WTC11 (cell line): ENCODE measurements at regions not wholly inside any gene's neighbourhood (a gene's known extent, or its start where the extent isn't known, plus 50 kb on each side); places are given as distances from the start of the nearest gene placed in this dataset.

ENCODE experiments used
- ATAC-seq: fragments of 200-7000 bp; cut with Tn5 transposase; 2 replicates; pipeline ENCODE4 v1.10.0; 2021; ENCODE audit warnings: mild to moderate bottlenecking, moderate library complexity
- CTCF ChIA-PET: fragments of 300-600 bp; sonication (Branson Sonifier 250); formaldehyde crosslinking; loops from one replicate; lab custom pipeline; 2021; ENCODE audit warnings: antibody characterized with exemption; lab: Charles Lee
- POLR2A ChIA-PET: fragments of 350-600 bp; sonication (Branson Sonifier 250); formaldehyde crosslinking; loops from one replicate; lab custom pipeline; 2021; ENCODE audit warnings: antibody characterized with exemption; lab: Charles Lee
- DNase-seq: peaks from one replicate; pipeline ENCODE4 v3.0.0; 2021; ENCODE audit warnings: low spot score
- H3K27ac Mint-ChIP-seq: 2 replicates; pipeline ENCODE4 v1.8.0; 2021; ENCODE audit warnings: mixed read lengths
- H3K27me3 Mint-ChIP-seq: 2 replicates; pipeline ENCODE4 v1.8.0; 2021; ENCODE audit warnings: low read depth, mild to moderate bottlenecking, moderate library complexity, mixed read lengths
- H3K36me3 Mint-ChIP-seq: 2 replicates; pipeline ENCODE4 v1.8.0; 2021; ENCODE audit warnings: mixed read lengths
- H3K4me1 Mint-ChIP-seq: 2 replicates; pipeline ENCODE4 v1.8.0; 2022; ENCODE audit warnings: mixed read lengths
- H3K4me3 Mint-ChIP-seq: 2 replicates; pipeline ENCODE4 v1.8.0; 2021; ENCODE audit warnings: mild to moderate bottlenecking, moderate library complexity, mixed read lengths
- H3K9me3 Mint-ChIP-seq: 2 replicates; pipeline ENCODE4 v1.8.0; 2021; ENCODE audit warnings: mixed read lengths
- ARID4B ChIP-seq: sonication (generic); formaldehyde crosslinking; IDR thresholded peaks from 2 replicates; pipeline ENCODE4 v1.8.0; 2023; ENCODE audit warnings: missing genetic modification reagents, mild to moderate bottlenecking, borderline replicate concordance
- EMX1 ChIP-seq: fragments of 250-450 bp; sonication (Bioruptor Pico); IDR thresholded peaks from 2 replicates; pipeline ENCODE4 v1.8.0; 2021; ENCODE audit warnings: mild to moderate bottlenecking
- FOXJ3 ChIP-seq: sonication (generic); formaldehyde crosslinking; IDR thresholded peaks from 2 replicates; pipeline ENCODE4 v1.9.0; 2021; ENCODE audit warnings: missing genetic modification reagents, mild to moderate bottlenecking, borderline replicate concordance
- HMGA2 ChIP-seq: fragments of 250-450 bp; sonication (Bioruptor Pico); IDR thresholded peaks from 2 replicates; pipeline ENCODE4 v1.4.0; 2021; ENCODE audit warnings: mild to moderate bottlenecking, moderate library complexity
- MAX ChIP-seq: sonication (generic); formaldehyde crosslinking; IDR thresholded peaks from 2 replicates; pipeline ENCODE4 v1.8.0; 2022; ENCODE audit warnings: mild to moderate bottlenecking, missing genetic modification reagents
- NR1H2 ChIP-seq: sonication (generic); formaldehyde crosslinking; IDR thresholded peaks from 2 replicates; pipeline ENCODE4 v1.9.0; 2021; ENCODE audit warnings: mild to moderate bottlenecking, moderate library complexity, missing genetic modification reagents
- NR3C1 ChIP-seq: sonication (generic); formaldehyde crosslinking; conservative IDR thresholded peaks from 2 replicates; pipeline ENCODE4 v1.8.1; 2023; ENCODE audit warnings: low read depth, mild to moderate bottlenecking, missing genetic modification reagents
- PRDM15 ChIP-seq: sonication (generic); formaldehyde crosslinking; IDR thresholded peaks from 2 replicates; pipeline ENCODE4 v1.8.0; 2022; ENCODE audit warnings: missing genetic modification reagents
- RORB ChIP-seq: fragments of 250-450 bp; sonication (Bioruptor Pico); IDR thresholded peaks from 2 replicates; pipeline ENCODE4 v1.9.0; 2021; ENCODE audit warnings: mild to moderate bottlenecking
- SP1 ChIP-seq: sonication (generic); formaldehyde crosslinking; conservative IDR thresholded peaks from 2 replicates; pipeline ENCODE4 v1.8.1; 2022; ENCODE audit warnings: missing genetic modification reagents
- TP53 ChIP-seq: sonication (generic); formaldehyde crosslinking; IDR thresholded peaks from 2 replicates; pipeline ENCODE4 v1.8.1; 2023; ENCODE audit warnings: mild to moderate bottlenecking, missing genetic modification reagents
- ZNF121 ChIP-seq: sonication (generic); formaldehyde crosslinking; IDR thresholded peaks from 2 replicates; pipeline ENCODE4 v1.8.0; 2023; ENCODE audit warnings: missing genetic modification reagents
- ZNF396 ChIP-seq: fragments of 250-450 bp; sonication (Bioruptor Pico); IDR thresholded peaks from 2 replicates; pipeline ENCODE4 v1.8.0; 2021; ENCODE audit warnings: mild to moderate bottlenecking, moderate library complexity, borderline replicate concordance
- ZNF425 ChIP-seq: fragments of 250-450 bp; sonication (Bioruptor Pico); conservative IDR thresholded peaks from 2 replicates; pipeline ENCODE4 v1.9.0; 2021; ENCODE audit warnings: mild to moderate bottlenecking
- TF ChIP-seq, protein P1 (sequence below): sonication (generic); formaldehyde crosslinking; IDR thresholded peaks from 2 replicates; pipeline ENCODE4 v1.8.0; 2022; ENCODE audit warnings: mild to moderate bottlenecking, missing genetic modification reagents
- TF ChIP-seq, protein P2 (sequence below): sonication (generic); formaldehyde crosslinking; conservative IDR thresholded peaks from 2 replicates; pipeline ENCODE4 v1.8.1; 2023; ENCODE audit warnings: mild to moderate bottlenecking, low read depth, missing genetic modification reagents, moderate library complexity

DNA sequence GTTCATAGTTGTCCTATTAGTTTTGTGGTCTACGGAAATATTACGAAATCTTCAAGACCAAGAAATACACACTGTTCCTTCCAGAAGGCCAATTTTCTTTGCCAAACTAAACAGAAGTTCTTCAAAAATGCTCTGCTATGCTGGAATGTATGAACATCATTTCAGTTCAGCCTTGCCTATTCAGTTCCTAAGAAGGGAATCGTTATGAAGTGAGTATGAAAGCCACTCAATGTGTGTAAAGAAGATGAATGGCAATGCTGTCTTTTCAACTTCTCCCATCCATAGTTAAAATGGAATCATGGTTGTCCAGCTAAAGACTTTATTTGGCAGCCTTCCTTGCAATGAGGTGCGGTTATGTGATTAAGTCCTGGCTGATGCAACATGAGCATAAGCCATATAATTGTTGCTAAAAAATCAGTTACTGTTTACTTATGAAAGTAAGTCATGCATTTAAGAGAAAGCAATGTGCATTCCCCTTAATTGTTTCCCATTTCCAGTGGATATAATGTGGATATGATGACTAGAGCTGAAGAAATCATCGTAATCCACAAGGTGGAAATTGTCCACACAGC lies 73.8 kb upstream of the PTPRR start:
- ATAC-seq (no peak), DNase-seq (no peak)
- Mint-ChIP-seq H3K4me1 (no peaks in the 10 kb centered on the region), H3K9me3 (no peaks in the 10 kb centered on the region), H3K4me3 (no peak overlapping the region), H3K27me3 (no peaks in the 10 kb centered on the region), H3K27ac (no peak overlapping the region), H3K36me3 (no peaks in the 10 kb centered on the region)
- ChIA-PET POLR2A (no interaction called here), CTCF (no interaction called here)
- TF ChIP-seq ARID4B (CRISPR knock-in tag) (no peak), PRDM15 (CRISPR knock-in tag) (no peak), MAX (no peak), NR3C1 (CRISPR knock-in tag) (no peak), RORB (CRISPR knock-in tag) (no peak), EMX1 (CRISPR knock-in tag) (no peak)

DNA sequence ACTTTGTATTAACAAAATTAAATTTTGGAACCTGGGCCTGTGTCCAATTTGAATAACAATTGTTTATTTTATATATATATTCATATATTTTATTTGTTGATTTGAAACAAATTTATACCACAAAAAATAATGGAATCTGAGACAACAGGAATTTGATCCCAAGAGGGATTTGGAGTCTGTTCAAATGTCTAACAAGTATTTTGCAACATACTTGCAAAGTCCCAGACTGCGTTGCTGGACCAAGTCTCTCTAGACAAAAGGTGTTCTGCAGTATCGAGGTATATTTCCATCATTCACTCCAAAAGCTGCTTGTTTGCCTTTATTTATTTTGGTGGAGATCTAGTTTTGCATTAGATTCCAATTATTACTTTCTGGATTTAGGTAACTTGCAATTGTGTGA lies 68.7 kb upstream of the PTPRR start:
- H3K27me3 Mint-ChIP-seq = no peaks in the 10 kb centered on the region
- ChIA-PET CTCF (no interaction called here), POLR2A (no interaction called here)

More for the DNA sequence above, 68.7 kb upstream of the PTPRR start:
- H3K4me3 Mint-ChIP-seq = no peak overlapping the region
- H3K36me3 Mint-ChIP-seq = no peaks in the 10 kb centered on the region
- ATAC-seq = no peak
- TF ChIP-seq, protein P1, sequence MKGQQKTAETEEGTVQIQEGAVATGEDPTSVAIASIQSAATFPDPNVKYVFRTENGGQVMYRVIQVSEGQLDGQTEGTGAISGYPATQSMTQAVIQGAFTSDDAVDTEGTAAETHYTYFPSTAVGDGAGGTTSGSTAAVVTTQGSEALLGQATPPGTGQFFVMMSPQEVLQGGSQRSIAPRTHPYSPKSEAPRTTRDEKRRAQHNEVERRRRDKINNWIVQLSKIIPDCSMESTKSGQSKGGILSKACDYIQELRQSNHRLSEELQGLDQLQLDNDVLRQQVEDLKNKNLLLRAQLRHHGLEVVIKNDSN = no peak
- TF ChIP-seq SP1 (no peak), HMGA2 (no peak), ZNF121 (CRISPR knock-in tag) (no peak), MAX (no peak), ZNF396 (CRISPR knock-in tag) (no peak), NR1H2 (no peak), TP53 (CRISPR knock-in tag) (no peak), ZNF425 (no peak), PRDM15 (CRISPR knock-in tag) (no peak), FOXJ3 (CRISPR knock-in tag) (no peak)
- TF ChIP-seq, protein P2, sequence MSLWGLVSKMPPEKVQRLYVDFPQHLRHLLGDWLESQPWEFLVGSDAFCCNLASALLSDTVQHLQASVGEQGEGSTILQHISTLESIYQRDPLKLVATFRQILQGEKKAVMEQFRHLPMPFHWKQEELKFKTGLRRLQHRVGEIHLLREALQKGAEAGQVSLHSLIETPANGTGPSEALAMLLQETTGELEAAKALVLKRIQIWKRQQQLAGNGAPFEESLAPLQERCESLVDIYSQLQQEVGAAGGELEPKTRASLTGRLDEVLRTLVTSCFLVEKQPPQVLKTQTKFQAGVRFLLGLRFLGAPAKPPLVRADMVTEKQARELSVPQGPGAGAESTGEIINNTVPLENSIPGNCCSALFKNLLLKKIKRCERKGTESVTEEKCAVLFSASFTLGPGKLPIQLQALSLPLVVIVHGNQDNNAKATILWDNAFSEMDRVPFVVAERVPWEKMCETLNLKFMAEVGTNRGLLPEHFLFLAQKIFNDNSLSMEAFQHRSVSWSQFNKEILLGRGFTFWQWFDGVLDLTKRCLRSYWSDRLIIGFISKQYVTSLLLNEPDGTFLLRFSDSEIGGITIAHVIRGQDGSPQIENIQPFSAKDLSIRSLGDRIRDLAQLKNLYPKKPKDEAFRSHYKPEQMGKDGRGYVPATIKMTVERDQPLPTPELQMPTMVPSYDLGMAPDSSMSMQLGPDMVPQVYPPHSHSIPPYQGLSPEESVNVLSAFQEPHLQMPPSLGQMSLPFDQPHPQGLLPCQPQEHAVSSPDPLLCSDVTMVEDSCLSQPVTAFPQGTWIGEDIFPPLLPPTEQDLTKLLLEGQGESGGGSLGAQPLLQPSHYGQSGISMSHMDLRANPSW (CRISPR knock-in tag) = no peak
- TF ChIP-seq, all 79 proteins: peak for 0
- peaks cover 3% of the 10 kb centered on the region for H3K4me1 Mint-ChIP-seq
- no peaks in the 10 kb centered on the region for H3K9me3 Mint-ChIP-seq
- no peak overlapping the region for H3K27ac Mint-ChIP-seq
- DNase-seq = no peak
